ENCODE measurements at regions not wholly inside any gene's neighbourhood (a gene's known extent, or its start where the extent isn't known, plus 50 kb on each side); places are given as distances from the start of the nearest gene placed in this dataset.
"Not testable (repeated sequence)": the region's sequence is repeated elsewhere in the genome, so short reads cannot be mapped to it uniquely, and the experiment has no call there.

DNA sequence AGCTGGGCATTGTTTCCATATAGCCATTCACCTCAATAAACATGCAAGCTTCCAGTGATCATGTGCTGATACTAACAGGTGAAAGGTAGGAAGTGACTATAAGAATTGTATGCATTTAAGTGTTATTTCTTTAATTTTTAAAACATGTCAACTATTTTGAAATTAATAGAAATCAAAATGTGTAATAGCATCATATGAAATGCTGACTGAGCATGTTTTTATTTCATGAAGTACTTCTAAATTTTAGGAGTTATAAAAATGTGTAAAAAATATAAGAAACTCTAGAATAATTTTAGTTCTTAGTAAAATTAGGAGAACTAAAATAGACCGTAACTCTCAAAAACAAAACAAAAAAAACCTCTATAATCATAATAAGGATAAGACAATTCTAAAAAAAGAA is 229.3 kb upstream of the ARPP21 start:
- H3K36me3 Mint-ChIP-seq: no peaks in the 10 kb centered on the region
- H3K4me1 Mint-ChIP-seq: no peaks in the 10 kb centered on the region
- no peak for ATAC-seq
- no peak overlapping the region for H3K27ac Mint-ChIP-seq
- no peak overlapping the region for H3K4me3 Mint-ChIP-seq
- peaks cover 3% of the 10 kb centered on the region for H3K9me3 Mint-ChIP-seq
- no peaks in the 10 kb centered on the region for H3K27me3 Mint-ChIP-seq

DNA sequence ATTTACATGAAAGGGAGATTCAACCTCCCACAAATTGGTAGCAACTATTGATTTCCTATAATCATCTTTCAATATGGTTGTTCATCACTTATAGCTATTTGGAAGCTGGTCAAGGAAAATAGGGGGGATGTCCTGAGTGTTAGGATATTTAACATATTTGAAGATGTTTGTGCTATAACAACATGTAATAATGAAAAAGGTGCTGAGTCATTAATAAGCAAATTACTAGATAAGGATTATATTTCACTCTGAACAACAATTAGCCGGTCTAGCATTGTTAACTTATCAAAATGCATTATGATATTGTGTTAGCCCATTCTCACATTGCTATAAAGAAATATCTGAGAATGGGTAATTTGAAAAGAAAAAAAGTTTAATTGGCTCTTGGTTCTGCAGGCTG is 225.8 kb upstream of the ARPP21 start:
- Mint-ChIP-seq H3K36me3 (no peaks in the 10 kb centered on the region), H3K27ac (no peak overlapping the region), H3K9me3 (peaks cover 3% of the 10 kb centered on the region), H3K27me3 (no peaks in the 10 kb centered on the region), H3K4me3 (no peak overlapping the region), H3K4me1 (no peaks in the 10 kb centered on the region)
- no peak for ATAC-seq

DNA sequence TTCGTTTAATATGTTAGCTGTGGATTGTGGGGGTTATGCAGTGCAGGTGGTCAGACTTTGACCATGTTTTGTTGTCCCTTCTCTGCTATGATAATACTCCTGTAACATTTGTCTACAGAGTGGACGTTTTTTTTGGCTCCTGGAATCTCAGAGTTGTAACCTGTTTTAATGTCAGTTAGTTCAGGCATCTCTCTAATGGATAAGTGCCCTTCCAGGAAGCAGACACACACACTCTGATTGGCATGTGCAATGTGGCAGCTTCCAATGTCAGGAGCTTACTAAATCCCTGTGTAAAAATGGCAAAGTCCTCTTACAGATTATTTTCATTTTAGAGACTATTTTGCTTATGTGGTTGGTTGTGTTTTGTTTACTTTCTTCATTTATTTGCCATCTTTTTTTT is 222.2 kb upstream of the ARPP21 start:
- Mint-ChIP-seq H3K4me1 (no peaks in the 10 kb centered on the region), H3K36me3 (no peaks in the 10 kb centered on the region), H3K27me3 (no peaks in the 10 kb centered on the region), H3K9me3 (peaks cover 3% of the 10 kb centered on the region), H3K27ac (no peak overlapping the region), H3K4me3 (no peak overlapping the region)
- no peak for ATAC-seq

DNA sequence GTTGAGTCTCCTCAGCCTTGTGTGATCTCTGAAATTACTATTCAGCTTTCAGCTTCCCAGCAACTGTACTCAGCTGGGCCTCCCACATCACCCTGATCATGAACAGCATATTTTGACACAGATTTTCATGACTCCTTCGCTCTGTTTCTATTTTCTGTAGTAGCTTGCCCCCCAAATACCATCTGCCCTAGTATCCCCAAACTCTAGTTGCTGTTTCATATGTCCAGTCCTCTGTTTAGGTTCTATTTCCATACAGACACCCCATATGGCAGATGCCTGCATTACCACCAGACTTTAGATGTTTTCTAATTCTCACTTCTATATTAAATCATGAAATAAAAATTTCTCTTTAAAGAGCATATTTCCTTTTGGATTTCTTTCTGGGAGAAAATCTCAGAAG is 217.2 kb upstream of the ARPP21 start:
- no peak overlapping the region for H3K4me3 Mint-ChIP-seq
- H3K9me3 Mint-ChIP-seq: no peaks in the 10 kb centered on the region
- H3K36me3 Mint-ChIP-seq: no peaks in the 10 kb centered on the region
- H3K27me3 Mint-ChIP-seq: no peaks in the 10 kb centered on the region
- no peak for ATAC-seq
- H3K27ac Mint-ChIP-seq: no peak overlapping the region
- H3K4me1 Mint-ChIP-seq: no peaks in the 10 kb centered on the region

DNA sequence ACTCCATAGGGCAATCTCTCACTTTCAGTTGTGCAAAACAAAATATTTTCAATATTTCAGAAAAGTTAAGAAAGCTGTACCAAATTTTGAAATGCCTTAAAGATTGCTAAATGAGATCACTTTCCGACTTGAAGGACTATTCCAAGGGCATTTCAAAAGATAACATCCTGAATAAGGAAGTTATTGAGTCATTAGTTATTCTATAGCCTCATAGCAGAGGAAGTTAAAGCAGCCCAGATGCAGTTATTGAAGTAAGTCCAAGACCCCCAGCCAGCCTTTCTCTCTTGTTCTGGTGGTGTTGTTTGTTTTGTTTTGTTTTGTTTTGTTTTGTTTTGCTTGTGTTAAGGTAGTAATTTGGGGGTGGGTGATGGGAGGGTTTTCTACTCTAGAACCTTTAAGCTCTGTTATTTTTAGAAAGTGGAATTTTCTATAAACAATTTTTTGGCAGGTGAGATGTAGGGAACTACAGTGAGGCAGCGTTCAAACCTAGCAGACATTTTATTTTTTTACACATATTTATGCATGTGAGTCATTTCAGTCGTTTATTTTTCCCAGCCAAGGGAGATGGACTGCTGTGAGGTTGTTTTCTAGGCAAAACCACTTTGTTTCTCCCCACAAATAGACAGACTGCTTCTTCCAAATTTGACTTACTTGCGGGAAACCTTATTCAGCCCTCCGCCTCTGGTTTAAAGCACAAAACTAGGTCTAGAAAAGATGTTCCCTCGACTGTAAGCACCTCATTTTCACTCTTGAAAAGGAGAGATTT is 216.3 kb upstream of the ARPP21 start:
- Mint-ChIP-seq H3K36me3 (no peaks in the 10 kb centered on the region), H3K27me3 (no peaks in the 10 kb centered on the region), H3K4me3 (no peak overlapping the region), H3K27ac (no peak overlapping the region), H3K9me3 (no peaks in the 10 kb centered on the region), H3K4me1 (no peaks in the 10 kb centered on the region)
- ATAC-seq: no peak

DNA sequence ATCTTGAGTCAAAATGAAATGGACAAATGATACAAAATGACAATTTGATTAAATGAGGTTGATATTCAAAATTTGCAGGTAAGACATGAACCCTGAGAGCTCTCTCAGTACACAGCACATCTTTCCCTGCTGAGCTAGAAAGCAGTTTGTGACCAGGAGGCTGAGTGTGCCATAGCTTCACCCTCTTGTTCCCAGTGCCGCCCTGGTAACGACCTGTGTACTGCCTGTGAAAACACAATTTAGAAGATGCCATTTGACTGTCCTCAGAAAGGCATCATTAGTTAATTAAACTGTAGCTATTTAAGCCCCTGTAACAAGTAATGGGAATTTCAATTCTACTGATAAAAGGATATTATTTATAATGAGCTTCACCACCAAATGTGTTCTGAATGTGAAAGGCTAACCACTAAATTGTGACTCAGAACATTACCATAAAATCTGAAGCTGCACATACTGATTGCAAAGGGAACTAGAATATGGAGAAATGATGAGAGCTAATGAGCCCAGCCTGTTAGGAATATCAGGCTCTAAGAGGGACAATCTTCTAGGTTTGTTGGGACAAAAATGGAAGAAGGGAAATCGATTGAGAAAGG is 212.9 kb upstream of the ARPP21 start:
- H3K9me3 Mint-ChIP-seq: no peaks in the 10 kb centered on the region
- H3K36me3 Mint-ChIP-seq: no peaks in the 10 kb centered on the region
- no peak for ATAC-seq
- H3K4me1 Mint-ChIP-seq: no peaks in the 10 kb centered on the region
- no peak overlapping the region for H3K4me3 Mint-ChIP-seq
- H3K27ac Mint-ChIP-seq: no peak overlapping the region
- H3K27me3 Mint-ChIP-seq: no peaks in the 10 kb centered on the region

DNA sequence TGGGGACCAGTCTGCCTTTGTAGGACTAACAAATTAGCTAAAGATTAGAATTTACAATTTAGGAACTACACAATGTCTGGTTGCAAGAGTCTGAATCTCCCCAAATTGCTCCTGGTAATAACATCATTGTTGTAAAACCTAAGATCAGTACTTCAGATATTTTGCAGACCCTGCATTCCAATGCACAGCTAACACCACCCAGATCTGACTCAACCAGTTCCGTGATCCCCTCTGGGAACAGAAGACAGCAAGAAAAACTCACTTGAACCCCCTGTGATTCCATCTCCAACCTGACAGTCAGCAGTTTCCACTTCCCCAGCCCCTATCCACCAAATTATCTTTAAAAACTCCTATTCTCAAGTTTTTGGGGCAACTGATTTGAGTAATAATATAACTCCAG is 201.9 kb upstream of the ARPP21 start:
- Mint-ChIP-seq H3K4me3 (no peak overlapping the region), H3K36me3 (no peaks in the 10 kb centered on the region), H3K27me3 (no peaks in the 10 kb centered on the region)

DNA sequence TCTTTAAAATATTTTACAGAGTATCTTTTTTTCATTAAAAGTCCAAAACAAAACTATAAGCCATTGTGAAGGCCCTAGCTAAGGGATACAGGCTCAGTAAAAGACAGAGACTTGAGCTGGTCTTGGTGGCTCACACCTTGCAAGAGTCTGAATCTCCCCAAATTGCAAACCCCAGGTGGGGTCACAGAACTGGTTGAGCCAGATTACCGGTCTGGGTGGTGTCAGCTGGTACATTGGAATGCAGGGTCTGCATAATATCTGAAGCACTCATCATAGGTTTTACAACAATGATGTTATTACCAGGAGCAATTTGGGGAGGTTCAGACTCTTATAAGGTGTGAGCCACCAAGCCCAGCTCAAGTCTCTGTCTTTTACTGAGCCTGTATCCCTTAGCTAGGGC is 201.2 kb upstream of the ARPP21 start:
- Mint-ChIP-seq H3K27me3 (no peaks in the 10 kb centered on the region), H3K9me3 (no peaks in the 10 kb centered on the region), H3K27ac (no peak overlapping the region), H3K36me3 (no peaks in the 10 kb centered on the region), H3K4me1 (no peaks in the 10 kb centered on the region), H3K4me3 (no peak overlapping the region)
- ATAC-seq: no peak

More for the DNA sequence above, 201.9 kb upstream of the ARPP21 start:
- Mint-ChIP-seq H3K9me3 (no peaks in the 10 kb centered on the region), H3K27ac (no peak overlapping the region), H3K4me1 (no peaks in the 10 kb centered on the region)
- ATAC-seq: no peak

DNA sequence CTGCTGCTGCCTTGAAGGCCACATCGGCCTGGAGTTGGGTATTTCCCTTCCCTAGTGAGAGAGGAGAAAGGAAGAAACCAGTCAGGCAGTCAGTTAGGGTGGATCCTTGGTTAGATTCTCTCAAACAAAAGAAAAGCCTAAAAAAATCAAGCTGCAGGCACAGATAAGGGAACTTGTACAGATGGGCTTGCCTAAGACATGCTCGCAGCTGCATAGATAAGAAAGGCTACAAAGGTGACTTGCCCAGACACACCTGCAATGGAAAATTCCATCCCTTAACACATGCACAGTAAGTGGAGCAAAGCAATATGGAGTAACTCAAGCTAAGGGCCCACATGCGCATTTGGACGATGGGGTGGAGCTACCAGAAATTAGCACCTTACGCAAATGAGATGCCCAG is 199.7 kb upstream of the ARPP21 start:
- H3K9me3 Mint-ChIP-seq: no peaks in the 10 kb centered on the region

DNA sequence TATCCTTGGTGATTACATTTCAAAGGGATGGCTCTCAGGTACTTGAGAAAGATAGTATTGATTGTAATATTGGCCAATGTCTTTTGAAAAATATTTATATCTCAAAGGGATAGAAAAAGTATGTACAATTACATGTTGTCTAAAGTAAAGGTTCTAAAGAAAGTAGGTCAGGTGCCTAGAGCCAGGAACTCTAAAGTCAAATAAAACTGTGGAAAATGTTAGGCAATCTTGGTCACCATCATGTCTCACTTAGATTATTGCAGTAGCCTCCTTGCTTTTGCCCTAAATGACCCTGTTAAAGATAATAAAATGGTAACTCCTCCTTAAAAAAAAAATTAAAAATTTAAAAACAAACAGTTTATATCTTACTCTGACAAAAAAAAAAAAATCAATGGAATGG is 198.5 kb upstream of the ARPP21 start:
- no peaks in the 10 kb centered on the region for H3K9me3 Mint-ChIP-seq
- H3K4me3 Mint-ChIP-seq: no peak overlapping the region
- H3K4me1 Mint-ChIP-seq: no peaks in the 10 kb centered on the region
- no peaks in the 10 kb centered on the region for H3K27me3 Mint-ChIP-seq
- ATAC-seq: no peak
- H3K36me3 Mint-ChIP-seq: no peaks in the 10 kb centered on the region
- H3K27ac Mint-ChIP-seq: no peak overlapping the region

More for the DNA sequence above, 199.7 kb upstream of the ARPP21 start:
- no peak overlapping the region for H3K27ac Mint-ChIP-seq
- H3K4me1 Mint-ChIP-seq: no peaks in the 10 kb centered on the region
- ATAC-seq: no peak
- no peak overlapping the region for H3K4me3 Mint-ChIP-seq
- no peaks in the 10 kb centered on the region for H3K36me3 Mint-ChIP-seq
- H3K27me3 Mint-ChIP-seq: no peaks in the 10 kb centered on the region

DNA sequence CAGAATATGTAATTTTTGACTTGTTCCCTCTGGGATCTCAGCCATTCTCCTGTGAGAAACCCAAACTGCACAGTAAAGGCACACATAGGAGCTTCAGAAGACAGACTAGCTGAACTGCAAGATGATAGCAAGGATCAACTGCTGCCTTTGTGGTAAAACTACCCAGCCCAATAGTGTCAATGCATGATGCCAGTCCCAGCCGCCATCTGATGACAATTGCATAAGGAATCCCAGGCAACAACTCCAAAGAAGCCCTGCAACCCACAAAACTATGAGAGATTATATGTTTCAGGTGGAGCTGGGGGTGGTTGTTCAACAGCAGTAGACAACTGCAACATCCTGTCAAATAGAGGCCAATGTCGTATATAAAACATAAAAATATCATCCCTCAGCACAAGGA is 192.4 kb upstream of the ARPP21 start:
- Mint-ChIP-seq H3K36me3 (no peaks in the 10 kb centered on the region), H3K27ac (no peak overlapping the region), H3K4me3 (no peak overlapping the region), H3K27me3 (no peaks in the 10 kb centered on the region), H3K4me1 (no peaks in the 10 kb centered on the region), H3K9me3 (no peaks in the 10 kb centered on the region)
- no peak for ATAC-seq

DNA sequence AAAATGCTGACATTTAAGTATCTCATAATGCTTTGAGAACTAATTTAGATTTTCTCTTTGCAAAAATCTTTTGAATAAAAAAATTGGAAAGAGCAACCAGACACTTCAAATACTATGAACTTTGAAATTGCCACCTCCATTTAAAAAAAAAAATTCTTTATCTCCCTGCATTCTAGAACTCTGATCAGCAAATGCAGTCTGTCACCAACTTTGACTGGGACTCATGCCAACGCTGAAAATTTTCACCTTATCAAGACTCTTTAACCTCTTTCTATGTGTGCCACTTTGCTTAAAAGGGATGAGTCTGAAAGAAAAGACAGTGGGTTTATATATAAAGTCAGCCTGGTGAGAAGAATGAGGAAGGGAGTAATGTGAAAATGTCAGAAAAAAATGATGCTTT is 191.2 kb upstream of the ARPP21 start:
- Mint-ChIP-seq H3K9me3 (no peaks in the 10 kb centered on the region), H3K36me3 (no peaks in the 10 kb centered on the region), H3K4me1 (no peaks in the 10 kb centered on the region), H3K27ac (no peak overlapping the region), H3K4me3 (no peak overlapping the region), H3K27me3 (no peaks in the 10 kb centered on the region)
- no peak for ATAC-seq

DNA sequence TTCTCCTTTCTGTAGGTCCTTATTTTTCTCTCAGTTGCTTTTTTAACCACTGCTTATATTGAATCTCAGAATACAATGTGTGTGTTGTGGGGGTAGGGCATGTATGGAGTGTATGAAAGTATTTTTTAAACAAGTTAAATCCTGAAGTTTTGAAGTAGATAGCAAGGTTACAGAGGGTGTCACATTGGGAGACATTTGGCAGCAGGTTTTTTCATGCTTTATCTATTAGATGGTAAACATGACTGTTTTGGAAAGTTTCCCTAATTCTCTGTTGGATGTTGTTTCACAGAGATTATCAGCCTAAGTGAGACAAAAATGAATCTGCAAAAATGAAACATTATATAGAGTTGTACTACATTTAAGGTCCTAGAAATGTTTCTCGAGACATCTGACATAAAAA is 190.6 kb upstream of the ARPP21 start:
- Mint-ChIP-seq H3K4me1 (no peaks in the 10 kb centered on the region), H3K9me3 (no peaks in the 10 kb centered on the region), H3K36me3 (no peaks in the 10 kb centered on the region), H3K27ac (no peak overlapping the region), H3K27me3 (no peaks in the 10 kb centered on the region), H3K4me3 (no peak overlapping the region)
- no peak for ATAC-seq

DNA sequence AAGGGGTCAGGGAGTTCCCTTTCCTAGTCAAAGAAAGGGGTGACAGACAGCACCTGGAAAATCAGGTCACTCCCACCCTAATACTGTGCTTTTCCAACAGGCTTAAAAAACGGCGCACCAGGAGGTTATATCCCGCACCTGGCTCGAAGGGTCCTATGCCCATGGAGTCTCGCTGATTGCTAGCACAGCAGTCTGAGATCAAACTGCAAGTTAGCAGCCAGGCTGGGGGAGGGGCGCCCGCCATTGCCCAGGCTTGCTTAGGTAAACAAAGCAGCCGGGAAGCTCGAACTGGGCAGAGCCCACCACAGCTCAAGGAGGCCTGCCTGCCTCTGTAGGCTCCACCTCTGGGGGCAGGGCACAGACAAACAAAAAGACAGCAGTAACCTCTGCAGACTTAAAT is 184.5 kb upstream of the ARPP21 start:
- ATAC-seq, H3K27me3 Mint-ChIP-seq, H3K36me3 Mint-ChIP-seq, H3K27ac Mint-ChIP-seq, H3K4me1 Mint-ChIP-seq, H3K4me3 Mint-ChIP-seq: not testable (repeated sequence)
- peaks cover 18% of the 10 kb centered on the region for H3K9me3 Mint-ChIP-seq

DNA sequence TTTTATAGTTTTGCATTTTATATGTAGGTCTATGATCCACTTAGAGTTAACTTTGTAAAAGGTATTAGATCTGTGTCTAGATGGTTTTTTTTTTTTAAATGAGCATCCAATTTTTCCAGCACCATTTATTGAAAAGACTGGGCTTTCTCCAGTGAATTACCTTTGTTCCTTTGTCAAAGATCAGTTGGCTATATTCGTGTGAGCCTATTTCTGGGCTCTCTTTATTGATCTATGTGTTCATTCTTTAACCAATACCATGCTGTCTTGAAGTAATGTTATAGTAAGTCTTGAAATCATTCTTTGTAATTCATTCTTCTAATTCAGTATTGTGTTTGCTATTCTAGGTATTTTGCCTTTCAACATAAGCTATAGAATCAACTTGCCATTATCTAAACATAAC is 165.4 kb upstream of the ARPP21 start:
- no peak for ATAC-seq
- peaks cover 5% of the 10 kb centered on the region for H3K9me3 Mint-ChIP-seq
- no peaks in the 10 kb centered on the region for H3K27me3 Mint-ChIP-seq
- H3K4me1 Mint-ChIP-seq: no peaks in the 10 kb centered on the region
- no peak overlapping the region for H3K27ac Mint-ChIP-seq
- no peaks in the 10 kb centered on the region for H3K36me3 Mint-ChIP-seq
- no peak overlapping the region for H3K4me3 Mint-ChIP-seq

DNA sequence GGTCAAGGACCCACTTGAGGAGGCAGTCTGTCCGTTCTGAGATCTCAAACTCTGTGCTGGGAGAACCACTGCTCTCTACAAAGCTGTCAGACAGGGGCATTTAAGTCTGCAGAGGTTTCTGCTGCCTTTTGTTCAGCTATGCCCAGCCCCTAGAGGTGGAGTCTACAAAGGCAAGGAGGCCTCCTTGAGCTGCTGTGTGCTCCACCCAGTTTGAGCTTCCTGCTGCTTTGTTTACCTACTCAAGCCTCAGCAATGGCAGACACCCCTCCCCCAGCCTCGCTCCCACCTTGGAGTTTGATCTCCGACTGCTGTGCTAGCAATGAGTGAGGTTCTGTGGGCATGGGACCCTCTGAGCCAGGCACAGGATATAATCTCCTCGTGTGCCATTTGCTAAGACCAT is 156.8 kb upstream of the ARPP21 start:
- H3K36me3 Mint-ChIP-seq, ATAC-seq, H3K4me3 Mint-ChIP-seq, H3K4me1 Mint-ChIP-seq, H3K27ac Mint-ChIP-seq, H3K27me3 Mint-ChIP-seq, H3K9me3 Mint-ChIP-seq: not testable (repeated sequence)
